Suprapubic skin (tissue), 3 donors: ENCODE measurements at regions not wholly inside any gene's neighbourhood (a gene's known extent, or its start where the extent isn't known, plus 50 kb on each side); places are given as distances from the start of the nearest gene placed in this dataset.

Experiments
- CTCF ChIP-seq, 2 donors: fragments of 200-600 bp in 1 of 2; fragments of 450-650 bp in 1 of 2; sonication (generic) in 1 of 2; IDR thresholded peaks; one replicate each; pipeline ENCODE4 v1.5.1; 2016 to 2019; ENCODE audit warnings: antibody characterized with exemption in 2 of 2, mild to moderate bottlenecking in 1 of 2, moderate library complexity in 1 of 2
- POLR2AphosphoS5 ChIP-seq, 3 donors: sonication (generic); formaldehyde crosslinking; IDR thresholded peaks; one replicate each; pipeline ENCODE4 v1.6.1; 2017; ENCODE audit warnings: antibody characterized with exemption in 3 of 3

- no peak for TF ChIP-seq CTCF (IDR thresholded peaks at IDR 0.05)
- TF ChIP-seq POLR2AphosphoS5 (IDR thresholded peaks at IDR 0.05): no peak
Measured at GRCh38 chr16:17926866-17927399, 409.6 kb downstream of the NPIPA8 start.
